Inferior parietal cortex (tissue), 1 donor: ENCODE measurements at regions not wholly inside any gene's neighbourhood (a gene's known extent, or its start where the extent isn't known, plus 50 kb on each side); places are given as distances from the start of the nearest gene placed in this dataset.
"Not testable (repeated sequence)": the region's sequence is repeated elsewhere in the genome, so short reads cannot be mapped to it uniquely, and the experiment has no call there.

Experiments used
- DNase-seq: peaks from one replicate; pipeline ENCODE4 v3.0.0-alpha.2; 2016; ENCODE audit errors: extremely low spot score

DNA sequence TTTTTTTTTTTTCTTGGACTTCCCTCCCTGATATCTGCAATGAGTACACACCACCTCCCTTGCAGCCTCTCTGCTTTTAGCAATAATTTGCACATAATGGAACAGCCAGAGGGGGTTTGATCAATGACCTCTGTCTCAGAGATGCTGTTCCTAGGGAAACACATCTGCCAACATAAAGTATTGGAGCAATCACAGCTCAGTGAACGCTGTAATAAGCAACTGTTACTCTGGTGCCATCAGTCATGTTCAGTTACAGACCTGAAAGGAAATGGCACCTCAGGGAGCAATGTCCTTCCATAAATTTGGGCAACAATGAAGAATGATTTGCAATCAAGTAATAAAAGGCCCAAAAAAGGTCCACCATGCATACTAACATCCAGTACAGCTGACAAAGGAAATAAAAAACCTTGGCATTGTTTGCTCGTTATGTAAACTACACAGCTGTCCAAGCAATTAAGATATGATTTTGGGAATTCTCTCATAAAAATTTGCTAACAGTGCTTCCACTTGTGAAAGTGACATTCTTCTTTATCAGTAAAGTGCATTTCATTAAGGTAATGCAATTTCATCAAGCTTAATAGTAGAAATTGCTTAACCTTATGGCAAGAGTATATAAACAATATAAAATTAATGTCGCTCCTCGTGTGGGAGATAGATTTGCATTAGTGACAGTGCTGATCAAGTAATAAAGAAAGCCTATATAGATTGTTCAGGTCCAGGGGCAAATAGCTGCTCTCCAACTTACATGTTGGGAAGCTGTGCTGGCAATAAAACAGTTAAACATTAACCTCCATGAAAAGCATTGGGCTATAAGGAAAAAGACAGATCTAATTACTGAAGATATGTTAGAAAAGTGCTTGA is 167.8 kb downstream of the RASEF start:
- DNase-seq = no peak

DNA sequence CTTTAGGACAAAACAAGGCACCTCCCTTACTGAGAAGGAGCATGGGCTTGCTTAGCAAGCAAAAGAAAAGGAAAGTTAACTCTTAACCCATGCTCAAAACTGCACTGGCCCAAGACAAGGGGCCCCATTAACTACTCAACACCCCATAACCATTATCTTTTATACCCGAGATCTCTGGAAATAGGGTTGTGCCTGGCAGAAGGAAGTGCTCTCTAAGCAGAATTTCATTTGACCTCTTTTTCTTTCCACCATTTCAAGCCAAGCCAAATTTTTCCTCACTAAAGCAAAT is 167.2 kb downstream of the RASEF start:
- no peak for DNase-seq

DNA sequence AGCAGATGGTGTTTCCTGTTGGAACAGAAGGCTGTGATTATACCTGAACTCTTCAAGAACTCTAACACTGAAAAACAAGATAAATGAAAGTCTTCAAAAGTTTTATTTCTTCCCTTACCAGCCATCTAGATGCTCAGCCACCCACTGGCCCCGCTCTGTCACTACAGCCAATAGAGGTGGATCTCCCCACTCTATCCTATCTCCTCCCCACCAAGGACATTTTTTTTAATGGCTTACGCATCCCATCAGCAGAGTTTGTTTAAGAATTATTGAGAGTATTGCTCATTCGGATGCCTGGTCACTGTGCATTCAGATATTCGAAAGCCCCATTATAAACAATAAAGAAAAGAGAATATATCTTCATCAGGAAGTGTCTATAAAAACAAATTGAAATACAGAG is 159.4 kb downstream of the RASEF start:
- DNase-seq = no peak

DNA sequence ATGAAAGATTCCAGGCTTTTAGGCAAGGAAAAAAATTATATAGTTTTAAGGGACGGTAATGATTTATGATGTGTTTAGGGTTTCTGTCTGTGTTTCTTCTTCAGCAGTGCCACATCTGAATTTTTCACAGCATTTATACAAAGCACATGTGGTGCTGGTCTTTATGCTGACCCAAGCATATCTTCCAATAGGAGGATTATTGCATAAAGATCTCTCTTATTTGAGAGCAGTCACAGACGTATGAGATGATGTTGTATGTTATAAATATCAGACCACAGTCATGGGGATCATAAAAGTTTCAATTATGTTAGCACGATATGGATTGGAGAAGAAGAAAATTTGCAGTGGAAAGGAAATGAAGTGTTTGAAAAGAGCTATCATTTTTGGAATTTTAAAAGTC is 150.9 kb downstream of the RASEF start:
- DNase-seq = no peak

GRCh38 chr9:82912645-82913044 is 150.3 kb downstream of the RASEF start:
- no peak for DNase-seq

GRCh38 chr9:82916238-82916637 is 146.7 kb downstream of the RASEF start:
- DNase-seq = not testable (repeated sequence)

DNA sequence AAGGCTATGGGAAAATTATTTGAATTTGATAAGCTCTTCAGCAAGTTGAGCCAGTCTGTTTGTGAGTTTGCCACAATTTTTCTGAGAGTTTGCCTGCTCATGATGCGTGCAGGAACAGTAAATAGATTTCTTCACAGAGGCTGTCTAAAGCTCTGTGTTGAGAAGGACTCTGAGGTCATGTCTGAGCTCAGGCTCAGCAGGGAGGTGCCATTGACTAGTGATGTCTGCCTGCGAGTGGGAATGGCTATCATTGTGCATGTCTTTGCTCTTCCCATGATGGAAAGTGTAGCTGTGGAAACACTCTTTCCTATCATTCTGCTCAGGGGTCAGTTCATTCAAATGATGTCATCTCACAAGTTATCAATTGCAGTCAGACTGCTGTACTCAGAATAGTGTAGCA is 142.8 kb downstream of the RASEF start:
- no peak for DNase-seq

GRCh38 chr9:82922686-82923085 is 140.3 kb downstream of the RASEF start:
- no peak for DNase-seq

- no peak for DNase-seq
Observed at GRCh38 chr9:82923092-82923911, 139.6 kb downstream of the RASEF start.

GRCh38 chr9:82923912-82924605 is 138.9 kb downstream of the RASEF start:
- DNase-seq = no peak
